Neutrophil (primary cell): ENCODE measurements at regions not wholly inside any gene's neighbourhood (a gene's known extent, or its start where the extent isn't known, plus 50 kb on each side); places are given as distances from the start of the nearest gene placed in this dataset.

Experiments used
- H3K27ac ChIP-seq: fragments of 200-600 bp; sonication (generic); 2 replicates; pipeline ENCODE4 v1.5.1; 2016; ENCODE audit warnings: mild to moderate bottlenecking, moderate library complexity
- H3K27me3 ChIP-seq: fragments of 200-600 bp; sonication (generic); 2 replicates; pipeline ENCODE4 v1.6.0; 2016; ENCODE audit warnings: mild to moderate bottlenecking
- H3K36me3 ChIP-seq: fragments of 200-600 bp; sonication (generic); 2 replicates; pipeline ENCODE4 v1.5.1; 2017
- H3K4me1 ChIP-seq, 2 experiments: fragments of 200-600 bp in 1 of 2; sonication (generic) in 1 of 2; 1 replicate in 1 of 2; 2 replicates in 1 of 2; pipeline versions ENCODE4 v1.5.1 to v1.6.1; 2013 to 2016; ENCODE audit warnings: low read depth in 1 of 2, low read length in 1 of 2, mild to moderate bottlenecking in 1 of 2, moderate library complexity in 1 of 2; ENCODE audit not compliant: control insufficient read depth in 1 of 2, insufficient read depth in 1 of 2
- H3K4me3 ChIP-seq, 2 experiments: fragments of 200-600 bp in 1 of 2; sonication (generic) in 1 of 2; 1 replicate in 1 of 2; 2 replicates in 1 of 2; pipeline ENCODE4 v1.5.1; 2013 to 2016; ENCODE audit warnings: low read depth in 1 of 2, low read length in 1 of 2, mild to moderate bottlenecking in 1 of 2, moderate library complexity in 1 of 2
- H3K9me3 ChIP-seq: fragments of 200-600 bp; sonication (generic); 2 replicates; pipeline ENCODE4 v1.5.1; 2016
- TF ChIP-seq, protein P1 (sequence below): fragments of 200-600 bp; sonication (generic); IDR thresholded peaks from 2 replicates; pipeline ENCODE4 v1.5.1; 2016; ENCODE audit warnings: antibody characterized with exemption

DNA sequence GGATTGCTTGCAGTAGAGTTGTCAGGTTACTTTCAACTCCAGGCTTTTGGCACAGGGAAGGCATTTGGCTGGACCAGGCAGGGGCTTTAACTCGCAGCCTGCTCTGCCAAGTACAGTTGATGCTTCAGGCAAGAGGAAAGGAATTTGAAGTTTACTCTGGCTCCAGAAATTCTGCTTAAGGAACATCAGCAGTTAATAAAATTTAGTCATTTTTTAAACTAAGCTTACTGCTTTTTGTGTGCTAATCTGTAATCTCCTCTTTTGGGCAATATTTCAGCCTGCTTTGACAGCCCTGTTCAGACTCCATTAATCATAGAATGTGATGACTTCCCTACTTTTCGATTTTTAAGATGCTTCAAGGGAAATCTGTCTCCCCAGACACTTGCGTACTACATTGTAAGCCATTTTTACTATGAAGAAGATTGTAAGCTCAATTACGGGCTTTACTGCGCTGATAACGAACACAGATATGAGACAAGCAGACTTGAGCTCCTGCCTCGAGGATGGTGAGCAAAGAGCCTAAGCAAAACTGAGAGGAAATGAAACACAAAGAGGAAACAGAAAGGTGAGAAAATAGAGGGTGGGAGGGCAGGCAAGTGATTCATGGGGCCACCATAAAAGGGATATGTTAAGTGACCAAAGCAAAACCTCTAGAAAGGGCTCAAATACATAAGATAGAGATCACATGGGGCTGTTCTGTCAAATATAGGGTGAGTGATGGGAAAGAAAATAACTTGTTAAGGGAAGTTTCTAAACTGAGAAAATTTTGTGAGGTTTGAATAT is 76.6 kb upstream of the VAV3 start:
- Histone ChIP-seq H3K4me1 (peaks cover 9 to 12% of the 10 kb centered on the region in 2 experiments), H3K27me3 (peaks cover 6% of the 10 kb centered on the region), H3K4me3 (no peak overlapping the region), H3K36me3 (no peaks in the 10 kb centered on the region), H3K9me3 (no peaks in the 10 kb centered on the region), H3K27ac (no peak overlapping the region)
- TF ChIP-seq, protein P1, sequence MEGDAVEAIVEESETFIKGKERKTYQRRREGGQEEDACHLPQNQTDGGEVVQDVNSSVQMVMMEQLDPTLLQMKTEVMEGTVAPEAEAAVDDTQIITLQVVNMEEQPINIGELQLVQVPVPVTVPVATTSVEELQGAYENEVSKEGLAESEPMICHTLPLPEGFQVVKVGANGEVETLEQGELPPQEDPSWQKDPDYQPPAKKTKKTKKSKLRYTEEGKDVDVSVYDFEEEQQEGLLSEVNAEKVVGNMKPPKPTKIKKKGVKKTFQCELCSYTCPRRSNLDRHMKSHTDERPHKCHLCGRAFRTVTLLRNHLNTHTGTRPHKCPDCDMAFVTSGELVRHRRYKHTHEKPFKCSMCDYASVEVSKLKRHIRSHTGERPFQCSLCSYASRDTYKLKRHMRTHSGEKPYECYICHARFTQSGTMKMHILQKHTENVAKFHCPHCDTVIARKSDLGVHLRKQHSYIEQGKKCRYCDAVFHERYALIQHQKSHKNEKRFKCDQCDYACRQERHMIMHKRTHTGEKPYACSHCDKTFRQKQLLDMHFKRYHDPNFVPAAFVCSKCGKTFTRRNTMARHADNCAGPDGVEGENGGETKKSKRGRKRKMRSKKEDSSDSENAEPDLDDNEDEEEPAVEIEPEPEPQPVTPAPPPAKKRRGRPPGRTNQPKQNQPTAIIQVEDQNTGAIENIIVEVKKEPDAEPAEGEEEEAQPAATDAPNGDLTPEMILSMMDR = no peak

DNA sequence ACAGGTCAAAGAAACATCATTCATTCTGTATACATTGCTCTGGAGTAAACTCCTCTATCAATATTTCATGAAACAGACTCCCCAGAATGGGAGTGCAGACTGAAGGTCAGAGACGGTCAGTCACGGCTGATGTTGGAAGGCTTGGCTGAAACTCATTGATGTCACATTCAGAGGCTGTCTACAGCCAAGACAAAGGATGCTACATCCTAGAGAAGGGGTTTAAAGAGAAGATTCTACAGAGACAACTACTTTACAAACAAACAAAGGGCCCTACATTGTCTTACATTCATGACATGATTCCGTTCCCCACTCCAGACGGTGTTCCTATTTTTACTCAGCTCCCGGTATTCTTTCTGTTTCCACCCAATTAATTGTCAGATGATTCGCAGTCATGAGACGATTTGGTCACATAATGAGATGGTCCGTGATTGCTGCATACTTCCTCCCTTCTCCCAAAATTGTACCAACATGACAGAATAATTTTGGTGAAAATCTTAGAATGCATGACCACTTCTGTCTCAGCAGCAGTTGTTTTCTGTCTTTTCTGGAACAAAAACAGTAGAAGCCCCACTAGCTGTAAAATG is 73.8 kb upstream of the VAV3 start:
- Histone ChIP-seq H3K27ac (no peak overlapping the region), H3K36me3 (no peaks in the 10 kb centered on the region), H3K27me3 (peaks cover 6% of the 10 kb centered on the region), H3K9me3 (no peaks in the 10 kb centered on the region), H3K4me3 (no peak overlapping the region), H3K4me1 (peaks cover under 1 to 4% of the 10 kb centered on the region in 2 experiments)
- TF ChIP-seq, protein P1 = no peak

DNA sequence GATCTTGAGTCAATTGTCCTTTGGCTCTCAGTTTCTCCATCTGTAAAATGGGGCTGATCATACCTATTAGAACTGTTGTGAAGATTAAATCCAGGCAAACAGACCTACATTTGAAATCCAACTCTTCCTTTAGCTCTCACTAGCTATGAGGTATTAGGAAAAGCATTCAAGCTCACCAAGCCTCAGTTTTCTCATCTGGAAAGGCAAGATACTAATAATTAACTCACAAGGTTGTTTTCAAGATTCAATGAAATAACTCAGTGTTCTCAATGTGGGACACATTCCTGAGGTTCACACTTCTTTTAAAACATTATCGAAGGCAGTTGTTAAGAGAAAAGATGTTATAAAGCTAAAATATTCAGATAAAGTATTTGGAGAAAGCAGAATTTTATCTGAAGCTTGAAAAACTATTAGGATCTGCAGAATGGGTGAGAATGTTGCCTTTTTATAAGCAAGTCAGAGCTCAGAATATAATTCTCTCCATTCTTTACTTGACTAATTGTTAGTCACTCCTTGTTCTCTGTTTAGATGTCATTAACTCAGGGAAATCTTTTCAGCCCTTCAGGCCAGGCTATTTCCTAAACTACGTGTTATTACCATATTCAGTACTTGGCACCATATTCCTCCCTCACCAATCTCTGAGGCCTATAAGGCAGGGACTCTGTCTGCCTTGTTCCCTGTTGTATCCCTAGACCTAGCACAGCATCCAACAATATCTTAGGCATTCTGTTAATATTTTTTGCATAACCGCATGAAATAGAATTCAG is 72.0 kb upstream of the VAV3 start:
- no peaks in the 10 kb centered on the region for H3K9me3 ChIP-seq
- no peaks in the 10 kb centered on the region for H3K4me1 ChIP-seq
- no peaks in the 10 kb centered on the region for H3K36me3 ChIP-seq
- H3K27ac ChIP-seq = no peak overlapping the region
- TF ChIP-seq, protein P1 = no peak
- no peak overlapping the region for H3K4me3 ChIP-seq
- H3K27me3 ChIP-seq = peaks cover 6% of the 10 kb centered on the region

DNA sequence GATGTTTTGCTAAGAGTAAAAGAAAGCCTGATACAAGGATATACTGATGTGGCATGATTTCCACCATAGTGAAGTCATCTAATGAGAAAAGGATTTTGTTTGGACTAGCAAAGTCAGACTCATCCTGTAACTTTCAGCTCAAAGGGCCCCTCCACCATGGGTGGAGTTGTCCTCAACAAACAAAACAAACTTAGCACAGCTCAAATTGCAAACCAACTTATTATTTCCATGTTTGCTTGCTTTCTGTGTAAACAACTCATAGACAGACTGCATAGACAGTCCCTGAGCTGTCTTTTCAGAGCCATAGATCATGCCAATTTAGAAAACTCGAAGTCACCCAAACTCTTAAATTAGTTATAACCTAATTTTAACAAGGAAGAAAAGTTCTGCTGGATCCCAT is 69.4 kb upstream of the VAV3 start:
- TF ChIP-seq, protein P1 = no peak

DNA sequence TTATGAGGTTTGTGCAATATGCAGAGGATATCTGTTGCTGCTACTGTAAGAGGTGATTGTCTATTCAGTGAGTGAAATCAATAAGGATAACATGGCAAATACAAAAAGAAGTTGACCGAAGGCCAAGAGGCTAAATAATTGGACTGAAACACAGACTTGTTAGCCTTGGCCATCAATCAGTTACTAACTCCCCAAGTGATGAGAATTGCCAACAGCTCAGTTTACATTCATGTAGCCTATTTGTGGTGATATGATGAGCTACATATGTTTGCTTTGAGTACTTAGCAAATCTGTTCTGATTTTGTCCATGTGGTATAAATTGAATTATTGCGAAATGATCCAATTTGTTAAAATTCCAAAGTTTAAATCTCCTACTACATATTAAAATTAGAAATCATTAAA is 68.6 kb upstream of the VAV3 start:
- TF ChIP-seq, protein P1 = no peak
- Histone ChIP-seq H3K9me3 (no peaks in the 10 kb centered on the region), H3K27me3 (no peaks in the 10 kb centered on the region), H3K4me1 (no peaks in the 10 kb centered on the region), H3K4me3 (no peak overlapping the region), H3K36me3 (no peaks in the 10 kb centered on the region), H3K27ac (no peak overlapping the region)

More for the DNA sequence above, 69.4 kb upstream of the VAV3 start:
- Histone ChIP-seq H3K4me3 (no peak overlapping the region), H3K36me3 (no peaks in the 10 kb centered on the region), H3K27ac (no peak overlapping the region), H3K9me3 (no peaks in the 10 kb centered on the region), H3K27me3 (no peaks in the 10 kb centered on the region), H3K4me1 (no peaks in the 10 kb centered on the region)
